ENCODE measurements at regions not wholly inside any gene's neighbourhood (a gene's known extent, or its start where the extent isn't known, plus 50 kb on each side); places are given as distances from the start of the nearest gene placed in this dataset.

DNA sequence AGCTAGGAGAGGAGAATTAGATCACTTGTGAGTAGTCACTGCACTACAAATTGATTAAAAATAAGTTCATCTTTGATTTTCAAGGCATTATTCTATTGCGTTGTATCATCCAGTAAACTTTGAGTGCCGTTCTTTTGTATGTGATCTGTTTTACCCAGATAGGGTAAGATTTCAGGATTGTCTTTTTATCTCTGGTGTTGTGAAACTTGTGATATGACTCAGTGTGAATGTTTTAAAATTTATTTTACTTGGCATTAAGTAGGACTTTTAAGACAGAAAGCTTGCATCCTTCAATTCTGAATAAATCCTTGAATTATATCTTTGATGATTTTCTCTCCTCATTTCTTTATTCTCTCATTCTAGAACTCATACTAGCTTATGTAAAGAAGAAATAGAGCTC is 93.3 kb upstream of the ADAMTS5 start:
- Histone ChIP-seq H3K9me3 (peaks cover 7% of the 10 kb centered on the region), H3K36me3 (ENCODE audit: low read depth) (no peaks in the 10 kb centered on the region), H3K4me1 (ENCODE audit: low read depth) (no peaks in the 10 kb centered on the region), H3K4me3 (no peak overlapping the region)
- ATAC-seq, result no peak
- no peak for DNase-seq
- intact Hi-C loops (cut with DNase I, micrococcal nuclease), result no loop called here
- TF ChIP-seq, protein P1, sequence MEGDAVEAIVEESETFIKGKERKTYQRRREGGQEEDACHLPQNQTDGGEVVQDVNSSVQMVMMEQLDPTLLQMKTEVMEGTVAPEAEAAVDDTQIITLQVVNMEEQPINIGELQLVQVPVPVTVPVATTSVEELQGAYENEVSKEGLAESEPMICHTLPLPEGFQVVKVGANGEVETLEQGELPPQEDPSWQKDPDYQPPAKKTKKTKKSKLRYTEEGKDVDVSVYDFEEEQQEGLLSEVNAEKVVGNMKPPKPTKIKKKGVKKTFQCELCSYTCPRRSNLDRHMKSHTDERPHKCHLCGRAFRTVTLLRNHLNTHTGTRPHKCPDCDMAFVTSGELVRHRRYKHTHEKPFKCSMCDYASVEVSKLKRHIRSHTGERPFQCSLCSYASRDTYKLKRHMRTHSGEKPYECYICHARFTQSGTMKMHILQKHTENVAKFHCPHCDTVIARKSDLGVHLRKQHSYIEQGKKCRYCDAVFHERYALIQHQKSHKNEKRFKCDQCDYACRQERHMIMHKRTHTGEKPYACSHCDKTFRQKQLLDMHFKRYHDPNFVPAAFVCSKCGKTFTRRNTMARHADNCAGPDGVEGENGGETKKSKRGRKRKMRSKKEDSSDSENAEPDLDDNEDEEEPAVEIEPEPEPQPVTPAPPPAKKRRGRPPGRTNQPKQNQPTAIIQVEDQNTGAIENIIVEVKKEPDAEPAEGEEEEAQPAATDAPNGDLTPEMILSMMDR (IDR thresholded peaks at IDR 0.05), result no peak

DNA sequence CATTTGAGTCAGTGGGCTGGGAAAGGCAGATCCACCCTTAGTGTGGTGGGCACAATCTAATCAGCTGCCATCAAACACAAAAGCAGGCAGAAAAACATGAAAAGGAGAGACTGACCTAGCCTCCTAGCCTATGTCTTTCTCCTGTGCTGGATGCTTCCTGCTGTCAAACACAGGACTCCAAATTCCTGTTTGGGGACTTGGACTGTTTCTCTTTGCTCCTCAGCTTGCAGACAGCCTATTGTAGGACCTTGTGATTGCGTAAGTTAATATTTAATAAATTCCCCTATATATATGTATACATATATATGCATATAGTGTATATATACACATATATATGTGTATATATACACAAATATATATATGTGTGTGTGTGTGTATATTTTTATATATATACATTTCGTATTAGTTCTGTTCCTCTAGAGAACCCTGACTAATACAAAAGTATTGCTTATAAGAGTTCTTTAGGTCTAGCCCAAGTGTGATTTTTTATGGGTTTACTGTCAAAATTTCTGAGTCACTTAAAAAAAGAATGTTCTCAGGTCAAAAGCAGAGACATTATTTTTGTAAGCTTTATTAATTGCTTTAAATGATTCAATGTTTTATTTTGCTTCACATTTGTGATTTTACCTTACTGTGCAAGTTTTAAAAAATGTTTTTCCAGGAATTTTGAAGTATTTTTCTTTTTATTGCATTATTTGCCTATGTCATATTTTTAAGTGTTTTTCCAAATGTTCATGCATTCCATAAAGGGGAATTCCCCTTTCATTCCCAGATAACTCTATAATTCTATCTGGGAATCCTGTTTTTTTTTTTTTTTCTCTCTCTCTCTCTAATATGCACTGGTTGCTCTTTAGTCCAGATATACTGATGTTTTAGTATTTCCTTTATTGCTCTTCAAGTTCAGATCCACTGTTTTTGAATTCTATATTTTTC is 92.1 kb upstream of the ADAMTS5 start:
- Histone ChIP-seq H3K36me3 (ENCODE audit: low read depth) (no peaks in the 10 kb centered on the region), H3K4me1 (ENCODE audit: low read depth) (no peaks in the 10 kb centered on the region), H3K9me3 (peaks cover 7% of the 10 kb centered on the region), H3K4me3 (no peak overlapping the region)
- intact Hi-C loops (cut with DNase I, micrococcal nuclease), result no loop called here
- no peak for DNase-seq
- TF ChIP-seq, protein P1 (IDR thresholded peaks at IDR 0.05), result no peak
- ATAC-seq, result no peak

DNA sequence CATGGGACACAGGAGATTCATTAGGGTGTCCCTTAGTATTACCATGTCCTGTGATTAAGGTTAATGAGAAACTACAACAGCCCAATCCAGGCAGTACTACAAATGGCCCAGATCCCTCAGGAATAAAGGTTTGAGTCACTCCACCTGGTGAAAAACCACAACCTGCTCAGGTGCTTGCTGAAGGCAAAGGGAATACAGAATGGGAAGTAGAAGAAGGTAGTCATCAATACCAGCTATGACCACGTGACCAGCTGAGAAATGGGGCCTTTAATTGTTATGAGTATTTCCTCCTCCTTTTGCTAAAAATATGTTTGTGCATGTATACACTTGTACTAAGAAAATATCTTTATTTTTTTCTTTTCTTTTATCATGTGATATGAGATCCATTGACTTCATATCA is 91.1 kb upstream of the ADAMTS5 start:
- no peaks in the 10 kb centered on the region for H3K36me3 ChIP-seq (ENCODE audit: low read depth)

DNA sequence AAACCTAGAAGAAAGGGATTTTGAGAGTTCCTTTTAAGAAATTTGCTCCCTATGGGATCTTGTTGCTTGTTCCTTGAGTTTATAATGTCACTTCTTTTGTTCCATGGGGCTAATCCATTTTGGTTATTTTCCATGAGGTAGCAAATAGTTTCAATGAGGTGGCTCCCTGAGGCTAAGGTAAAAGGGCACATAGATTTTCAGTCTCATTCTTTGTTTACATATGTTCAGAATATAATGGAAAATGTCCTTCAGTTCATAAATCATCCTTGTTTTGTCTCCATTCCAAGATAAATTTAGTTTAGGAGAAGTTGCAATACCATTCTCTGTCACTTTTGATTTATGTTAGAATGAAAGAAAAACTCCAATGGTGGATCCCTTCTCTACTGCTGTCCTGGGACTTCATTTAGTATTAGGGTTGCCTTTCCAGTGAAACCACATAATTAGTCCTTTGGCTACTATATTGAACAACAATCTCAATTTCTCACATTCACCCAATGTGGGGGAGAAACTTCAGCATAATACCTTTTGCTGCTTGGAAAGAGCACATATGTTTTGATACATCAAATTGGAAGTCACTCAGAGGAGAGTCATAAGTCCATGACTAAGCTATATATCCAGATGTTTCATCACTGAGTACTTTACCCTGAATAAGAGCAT is 80.9 kb upstream of the ADAMTS5 start:
- intact Hi-C loops (cut with DNase I, micrococcal nuclease), result no loop called here
- Histone ChIP-seq H3K36me3 (ENCODE audit: low read depth) (no peaks in the 10 kb centered on the region), H3K4me3 (no peak overlapping the region), H3K4me1 (ENCODE audit: low read depth) (no peaks in the 10 kb centered on the region), H3K9me3 (no peaks in the 10 kb centered on the region)
- TF ChIP-seq, protein P1 (IDR thresholded peaks at IDR 0.05), result no peak
- ATAC-seq (no peak), DNase-seq (no peak)

More for the DNA sequence above, 91.1 kb upstream of the ADAMTS5 start:
- intact Hi-C loops (cut with DNase I, micrococcal nuclease), result no loop called here
- Histone ChIP-seq H3K9me3 (peaks cover 6% of the 10 kb centered on the region), H3K4me3 (no peak overlapping the region), H3K4me1 (ENCODE audit: low read depth) (no peaks in the 10 kb centered on the region)
- TF ChIP-seq, protein P1 (IDR thresholded peaks at IDR 0.05), result no peak
- DNase-seq (no peak), ATAC-seq (no peak)

DNA sequence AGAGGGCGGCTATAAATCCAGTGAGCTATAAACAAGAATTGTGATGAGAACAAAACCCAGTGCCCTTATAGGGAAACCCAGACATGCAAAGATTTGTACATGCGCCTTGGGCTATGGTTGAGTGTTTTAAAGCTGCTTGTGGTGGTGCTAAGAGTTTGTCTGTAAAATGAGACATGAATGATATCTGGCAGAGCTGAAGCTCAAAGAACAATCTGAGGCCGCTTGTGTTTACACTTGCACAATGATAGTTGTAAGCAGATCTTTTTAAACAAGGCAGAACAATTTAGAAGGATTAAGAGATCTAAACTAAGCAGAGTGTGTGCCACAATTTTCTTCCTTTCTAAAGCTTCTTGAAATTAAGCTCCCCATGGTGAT is 80.4 kb upstream of the ADAMTS5 start:
- TF ChIP-seq, protein P1 (IDR thresholded peaks at IDR 0.05), result no peak
- no peaks in the 10 kb centered on the region for H3K4me1 ChIP-seq (ENCODE audit: low read depth)
- no peak for DNase-seq
- no peak overlapping the region for H3K4me3 ChIP-seq
- intact Hi-C loops (cut with DNase I, micrococcal nuclease), result no loop called here
- no peaks in the 10 kb centered on the region for H3K36me3 ChIP-seq (ENCODE audit: low read depth)
- no peak for ATAC-seq
- no peaks in the 10 kb centered on the region for H3K9me3 ChIP-seq
